NCI-H1417 treated with DMSO at 0.1 percent for 48 hours (cell line): ENCODE measurements at regions not wholly inside any gene's neighbourhood (a gene's known extent, or its start where the extent isn't known, plus 50 kb on each side); places are given as distances from the start of the nearest gene placed in this dataset.
"Not testable (repeated sequence)": the region's sequence is repeated elsewhere in the genome, so short reads cannot be mapped to it uniquely, and the experiment has no call there.

Source experiments
- DNase-seq: peaks from one replicate; lab custom pipeline; 2025; lab: John Stamatoyannopoulos, UW

GRCh38 chr4:111880116-111880515 lies 265.1 kb upstream of the FAM241A start:
- no peak for DNase-seq

- DNase-seq: peak; percentile 99
Observed at GRCh38 chr4:111883557-111883999, 261.7 kb upstream of the FAM241A start.

GRCh38 chr4:111890412-111890811 lies 254.8 kb upstream of the FAM241A start:
- no peak for DNase-seq

GRCh38 chr4:111905511-111905910 lies 239.7 kb upstream of the FAM241A start:
- DNase-seq: no peak

GRCh38 chr4:111919639-111920038 lies 225.6 kb upstream of the FAM241A start:
- DNase-seq: no peak

- DNase-seq: no peak
Observed at GRCh38 chr4:111921714-111922113, 223.5 kb upstream of the FAM241A start.

- no peak for DNase-seq
Observed at GRCh38 chr4:111923786-111924185, 221.5 kb upstream of the FAM241A start.

- no peak for DNase-seq
Observed at GRCh38 chr4:111924696-111925095, 220.6 kb upstream of the FAM241A start.

- no peak for DNase-seq
Observed at GRCh38 chr4:111930659-111931058, 214.6 kb upstream of the FAM241A start.

GRCh38 chr4:111933703-111934102 lies 211.6 kb upstream of the FAM241A start:
- DNase-seq: no peak

GRCh38 chr4:111934314-111934713 lies 210.9 kb upstream of the FAM241A start:
- no peak for DNase-seq

- DNase-seq: peak; percentile 73
Observed at GRCh38 chr4:111937368-111937767, 207.9 kb upstream of the FAM241A start.

GRCh38 chr4:111941957-111942356 lies 203.3 kb upstream of the FAM241A start:
- DNase-seq: no peak

GRCh38 chr4:111943796-111944203 lies 201.5 kb upstream of the FAM241A start:
- peak; percentile 24 for DNase-seq

GRCh38 chr4:111945014-111945413 lies 200.2 kb upstream of the FAM241A start:
- DNase-seq: no peak

GRCh38 chr4:111946800-111947199 lies 198.5 kb upstream of the FAM241A start:
- DNase-seq: no peak

- no peak for DNase-seq
Observed at GRCh38 chr4:111952688-111953087, 192.6 kb upstream of the FAM241A start.

- no peak for DNase-seq
Observed at GRCh38 chr4:111954550-111954949, 190.7 kb upstream of the FAM241A start.

GRCh38 chr4:111955001-111955400 lies 190.3 kb upstream of the FAM241A start:
- no peak for DNase-seq

- DNase-seq: no peak
Observed at GRCh38 chr4:111957116-111957515, 188.1 kb upstream of the FAM241A start.

- DNase-seq: no peak
Observed at GRCh38 chr4:111957997-111958396, 187.3 kb upstream of the FAM241A start.

- no peak for DNase-seq
Observed at GRCh38 chr4:111959222-111959621, 186.0 kb upstream of the FAM241A start.

GRCh38 chr4:111960241-111960667 lies 185.0 kb upstream of the FAM241A start:
- DNase-seq: no peak

GRCh38 chr4:111961026-111961425 lies 184.2 kb upstream of the FAM241A start:
- not testable (repeated sequence) for DNase-seq

GRCh38 chr4:111961809-111962208 lies 183.4 kb upstream of the FAM241A start:
- DNase-seq: no peak
